D341Med (cell line): ENCODE measurements at regions not wholly inside any gene's neighbourhood (a gene's known extent, or its start where the extent isn't known, plus 50 kb on each side); places are given as distances from the start of the nearest gene placed in this dataset.

Experiments used
- DNase-seq: peaks from one replicate; pipeline ENCODE4 v3.0.0; 2012; ENCODE audit warnings: low spot score

DNA sequence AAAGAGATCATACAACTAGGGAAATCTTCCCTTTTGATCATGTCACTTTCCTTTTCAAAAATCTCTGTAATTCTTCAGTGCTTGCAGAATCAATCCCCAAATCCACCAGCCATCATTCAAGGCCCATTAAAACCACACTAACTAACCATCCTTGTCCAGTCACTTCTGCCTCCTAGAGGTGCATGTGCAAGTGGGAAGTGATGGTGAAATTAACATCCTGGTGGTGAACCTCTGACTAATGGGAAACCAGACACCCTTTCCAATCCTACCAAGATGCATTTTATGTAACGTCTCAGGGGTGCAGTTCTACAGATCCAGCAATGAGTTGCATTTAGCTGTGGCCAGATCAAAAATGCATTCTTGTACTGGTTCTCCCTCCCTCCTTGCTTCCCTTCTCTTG lies 341.8 kb downstream of the RAPGEF2 start:
- DNase-seq = no peak

DNA sequence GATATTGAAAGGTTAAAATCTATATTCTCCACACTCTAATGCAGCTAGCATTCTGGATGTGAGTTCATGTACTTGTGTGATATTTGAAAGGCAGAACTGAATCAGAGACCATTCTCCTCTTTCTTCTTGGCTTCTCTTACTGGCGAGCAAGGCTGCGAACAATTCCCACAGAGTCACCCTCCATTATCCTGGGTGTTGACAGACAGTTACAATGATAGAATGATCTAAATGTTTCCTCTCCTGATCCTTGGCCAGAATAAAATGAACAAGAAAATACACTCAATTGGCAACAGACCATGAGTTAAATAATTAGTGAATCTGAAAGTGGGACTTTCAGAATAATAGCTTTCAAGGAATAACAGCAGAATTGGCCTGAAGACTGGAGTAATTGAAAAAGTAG lies 342.8 kb downstream of the RAPGEF2 start:
- DNase-seq = no peak

DNA sequence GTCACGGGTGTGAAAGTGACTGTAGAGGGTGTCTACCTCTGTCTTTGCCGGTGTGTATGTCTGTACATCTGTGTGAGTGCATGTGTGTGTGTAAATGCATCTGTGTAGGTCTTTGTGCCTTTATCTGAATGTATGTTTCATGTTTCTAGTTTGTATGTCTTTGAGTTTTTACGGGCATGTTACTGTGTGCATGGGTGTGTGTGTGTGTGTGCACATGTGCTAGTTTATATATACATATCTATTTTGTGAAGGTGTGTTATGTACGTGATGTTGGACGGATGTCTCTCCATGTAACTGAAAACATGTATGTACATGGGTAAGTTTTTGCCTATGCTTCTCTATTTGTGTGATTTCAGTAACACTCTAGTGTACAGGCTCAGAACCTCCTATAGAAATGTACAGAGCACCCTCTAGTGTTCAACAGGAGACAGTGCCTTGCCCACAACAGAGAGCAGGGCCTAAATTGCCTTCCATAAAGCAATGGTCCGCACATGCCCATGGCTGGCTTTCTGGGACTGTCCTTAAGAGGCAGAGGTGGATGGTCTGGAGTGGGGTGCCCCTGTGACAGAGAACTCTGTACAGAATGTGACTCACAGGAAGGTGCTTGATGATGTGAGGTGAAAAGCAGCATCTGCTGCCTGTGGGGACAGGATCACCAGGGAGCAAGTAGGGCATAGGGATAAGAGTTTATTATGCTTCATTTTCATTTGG lies 343.5 kb downstream of the RAPGEF2 start:
- DNase-seq = peak; percentile 69

DNA sequence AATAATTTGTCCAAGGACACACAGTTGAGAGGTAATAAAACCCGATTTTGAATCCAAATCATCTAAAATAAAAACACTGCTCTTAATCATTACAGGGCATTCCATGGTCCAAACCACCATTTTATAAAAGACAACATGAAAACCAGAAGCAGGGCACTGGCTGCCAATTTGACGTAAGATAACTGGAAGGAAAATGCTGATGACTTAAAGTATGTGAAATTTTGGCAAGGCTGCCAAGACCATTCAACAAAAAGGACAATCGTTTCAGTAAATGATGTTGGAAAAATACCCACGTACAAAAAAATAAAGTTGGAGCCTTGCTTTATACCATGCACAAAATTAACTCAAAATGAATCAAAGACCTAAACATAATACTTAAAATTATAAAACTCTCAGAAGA lies 344.4 kb downstream of the RAPGEF2 start:
- no peak for DNase-seq

DNA sequence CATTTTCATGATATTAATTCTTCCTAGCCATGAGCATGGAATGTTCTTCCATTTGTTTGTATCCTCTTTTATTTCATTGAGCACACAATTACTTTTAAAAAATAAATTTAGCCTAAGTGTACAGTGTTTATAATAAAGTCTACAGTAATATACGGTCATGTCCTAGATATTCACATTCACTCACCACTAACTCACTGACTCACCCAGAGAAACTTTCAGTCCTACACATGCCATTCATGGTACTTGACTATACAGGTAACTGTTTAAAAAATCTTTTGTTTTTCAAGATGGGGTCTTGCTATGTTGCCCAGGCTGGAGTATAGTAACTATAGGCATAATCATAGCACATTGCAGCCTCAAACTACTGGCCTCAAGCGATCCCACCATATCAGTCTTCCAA lies 348.1 kb downstream of the RAPGEF2 start:
- DNase-seq = no peak

DNA sequence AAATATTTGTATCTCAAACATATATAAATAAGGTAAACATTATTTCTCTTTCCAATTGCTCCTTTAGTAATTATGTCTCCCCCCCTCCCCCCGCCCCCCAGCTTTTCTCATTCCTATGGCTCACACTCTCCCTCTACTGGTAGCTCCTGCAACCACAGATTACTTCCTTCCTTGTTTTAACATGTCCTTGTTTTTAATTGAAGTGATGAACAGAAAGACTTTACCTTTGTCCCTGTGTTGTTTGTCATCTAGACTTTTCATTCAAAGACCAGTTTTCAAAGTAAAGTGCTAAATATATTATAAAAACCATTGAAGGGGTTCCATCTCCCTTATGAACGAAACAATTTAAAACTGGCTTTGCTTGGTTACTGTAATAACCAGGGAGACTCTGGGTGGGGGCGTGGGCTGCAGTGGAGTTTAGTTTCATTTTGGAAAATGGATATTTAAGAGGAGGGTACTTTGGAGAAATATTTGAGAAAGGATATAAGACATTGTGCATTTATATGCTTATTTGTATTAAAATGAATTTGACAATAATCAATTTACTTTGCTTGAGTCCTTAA lies 352.9 kb downstream of the RAPGEF2 start:
- DNase-seq = peak; percentile 62

DNA sequence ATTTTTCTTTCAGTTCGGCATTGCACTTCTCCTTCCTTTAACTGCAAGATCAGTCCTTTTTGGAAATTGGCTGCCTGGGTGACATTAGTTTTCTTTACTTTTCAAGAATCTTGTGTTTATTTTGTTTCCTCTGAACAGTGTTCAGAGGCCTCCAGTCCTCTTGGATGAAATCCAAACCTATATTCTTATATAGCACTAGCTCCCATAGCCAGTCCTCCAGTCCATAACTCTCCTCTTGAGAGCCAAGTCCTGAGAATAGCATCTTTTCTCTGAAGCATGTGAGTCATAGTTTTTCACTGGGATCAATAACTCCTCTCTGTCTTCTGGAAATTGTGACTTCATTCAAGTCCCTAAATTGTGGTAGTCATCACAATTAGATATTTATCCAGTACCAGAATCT lies 357.5 kb downstream of the RAPGEF2 start:
- DNase-seq = no peak

DNA sequence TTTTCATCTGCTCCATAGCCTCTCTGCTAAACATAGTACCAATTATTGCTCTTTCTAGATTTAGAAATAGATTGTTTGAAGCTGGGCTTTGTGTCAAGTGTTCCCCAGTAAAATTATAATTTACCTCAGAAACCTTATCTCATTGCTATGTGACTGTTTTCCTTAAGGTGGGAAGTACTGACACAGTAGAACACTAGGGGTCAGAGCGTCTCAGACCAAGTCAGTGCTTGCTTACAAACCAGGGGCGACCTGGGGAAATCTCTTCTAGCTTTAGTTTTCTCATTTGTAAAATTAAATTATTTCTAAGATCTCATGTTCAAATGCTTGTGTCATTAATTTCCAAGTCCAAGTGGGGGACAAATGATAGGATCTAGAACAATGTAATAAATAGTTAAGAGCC lies 360.4 kb downstream of the RAPGEF2 start:
- DNase-seq = no peak

DNA sequence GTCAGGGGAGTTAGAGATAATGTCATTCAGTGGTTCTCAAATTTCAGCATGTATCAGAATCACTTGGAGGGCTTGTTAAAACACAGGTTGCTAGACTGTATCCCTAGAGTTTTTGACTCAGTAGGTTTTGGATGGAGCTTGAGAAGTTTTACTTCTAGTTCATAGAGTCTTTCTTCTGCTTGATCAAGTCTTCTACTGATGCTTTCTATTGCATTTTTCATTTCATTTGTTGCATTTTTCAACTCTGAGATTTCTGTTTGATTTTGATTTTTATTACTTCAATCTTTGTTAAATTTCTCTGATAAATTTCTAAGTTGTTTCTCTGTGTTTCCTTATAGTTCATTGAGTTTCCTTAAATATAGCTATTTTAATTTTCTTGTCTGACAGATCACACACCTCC lies 361.4 kb downstream of the RAPGEF2 start:
- DNase-seq = no peak

DNA sequence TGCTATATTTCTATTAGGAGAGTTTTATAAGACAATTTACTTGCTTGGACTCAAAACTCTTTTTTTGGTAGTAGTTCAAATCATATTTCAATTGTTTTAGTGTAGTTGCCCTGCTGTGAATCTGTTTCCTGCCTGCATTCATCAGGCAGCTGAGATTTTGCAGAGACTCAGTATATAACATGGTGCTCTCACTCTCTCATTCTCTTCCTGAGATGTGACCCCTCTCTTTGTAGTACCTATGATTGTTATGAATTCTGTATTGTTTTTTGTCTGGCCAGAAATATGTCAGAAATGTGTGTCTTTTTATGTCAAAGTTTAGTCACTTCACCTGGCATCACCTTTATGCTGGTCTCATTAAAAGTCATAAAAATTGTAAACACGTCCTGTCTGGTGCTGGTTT lies 374.0 kb downstream of the RAPGEF2 start:
- DNase-seq = no peak

DNA sequence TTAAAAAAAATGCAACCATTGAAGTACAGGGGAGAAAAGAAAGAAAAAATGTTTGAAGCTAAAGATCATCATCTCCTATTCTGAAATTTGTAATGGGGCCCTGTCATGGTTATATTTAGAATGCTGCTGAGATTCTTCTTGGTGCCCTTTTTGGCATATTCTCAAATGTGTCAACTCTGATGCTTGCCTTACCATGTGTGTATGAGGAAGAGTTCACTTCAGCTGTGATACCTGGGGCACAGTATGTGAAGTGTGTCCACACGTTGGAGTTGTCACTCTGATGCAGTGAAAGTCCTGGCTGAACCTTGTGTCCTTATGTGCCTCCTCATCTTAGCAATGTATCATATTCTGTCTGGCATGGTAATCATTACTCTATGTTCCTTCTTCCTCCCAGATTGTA lies 377.9 kb downstream of the RAPGEF2 start:
- no peak for DNase-seq

DNA sequence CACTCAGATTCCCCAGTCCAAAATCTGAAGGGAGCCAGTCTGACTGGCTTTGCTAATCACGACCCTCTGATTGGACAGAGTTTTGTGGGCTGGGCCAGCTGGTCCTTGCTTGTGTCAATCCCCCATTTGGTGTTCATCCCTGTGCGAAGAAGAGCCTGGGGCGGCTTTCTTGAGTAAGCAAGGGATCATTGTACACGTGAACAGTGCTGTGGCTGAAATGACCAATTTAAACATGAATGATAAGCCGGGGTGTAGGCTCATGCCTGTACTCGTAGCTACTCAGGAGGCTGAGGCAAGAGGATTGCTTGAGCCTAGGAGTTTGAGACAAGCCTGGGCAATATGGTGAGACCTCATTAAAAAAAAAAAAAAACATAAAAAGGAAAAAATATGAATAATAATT lies 379.1 kb downstream of the RAPGEF2 start:
- no peak for DNase-seq

DNA sequence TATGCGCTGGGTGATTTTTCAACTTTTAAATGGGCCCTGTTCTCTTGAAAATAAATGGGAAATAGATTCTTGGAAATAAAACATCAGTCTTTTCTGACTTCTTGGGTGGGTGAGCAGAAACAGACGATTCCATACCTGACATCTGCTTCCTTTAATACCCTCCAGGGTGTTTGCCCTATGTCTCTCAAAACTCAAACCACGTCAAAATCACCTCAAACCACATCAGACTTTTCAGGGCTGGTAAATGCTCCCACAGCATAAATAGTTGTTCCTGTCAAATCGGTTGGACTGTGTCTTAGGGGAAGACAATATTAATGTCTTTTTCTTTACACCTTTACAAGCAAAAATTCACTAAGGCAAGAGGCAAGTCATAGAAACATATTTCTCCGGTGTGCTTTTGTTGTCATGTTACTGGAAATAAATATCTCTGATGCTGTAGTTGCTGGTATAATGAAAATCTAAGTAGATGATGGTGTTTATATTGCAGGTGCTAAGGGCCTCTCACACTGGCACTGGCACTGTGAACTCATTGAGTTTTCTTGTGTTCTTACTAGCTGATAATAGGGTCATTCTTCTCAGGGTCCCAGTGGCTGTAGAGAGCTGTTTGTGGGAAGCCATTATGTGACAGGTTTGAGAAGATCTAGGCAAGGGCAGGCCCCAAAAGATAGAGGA lies 380.4 kb downstream of the RAPGEF2 start:
- no peak for DNase-seq

DNA sequence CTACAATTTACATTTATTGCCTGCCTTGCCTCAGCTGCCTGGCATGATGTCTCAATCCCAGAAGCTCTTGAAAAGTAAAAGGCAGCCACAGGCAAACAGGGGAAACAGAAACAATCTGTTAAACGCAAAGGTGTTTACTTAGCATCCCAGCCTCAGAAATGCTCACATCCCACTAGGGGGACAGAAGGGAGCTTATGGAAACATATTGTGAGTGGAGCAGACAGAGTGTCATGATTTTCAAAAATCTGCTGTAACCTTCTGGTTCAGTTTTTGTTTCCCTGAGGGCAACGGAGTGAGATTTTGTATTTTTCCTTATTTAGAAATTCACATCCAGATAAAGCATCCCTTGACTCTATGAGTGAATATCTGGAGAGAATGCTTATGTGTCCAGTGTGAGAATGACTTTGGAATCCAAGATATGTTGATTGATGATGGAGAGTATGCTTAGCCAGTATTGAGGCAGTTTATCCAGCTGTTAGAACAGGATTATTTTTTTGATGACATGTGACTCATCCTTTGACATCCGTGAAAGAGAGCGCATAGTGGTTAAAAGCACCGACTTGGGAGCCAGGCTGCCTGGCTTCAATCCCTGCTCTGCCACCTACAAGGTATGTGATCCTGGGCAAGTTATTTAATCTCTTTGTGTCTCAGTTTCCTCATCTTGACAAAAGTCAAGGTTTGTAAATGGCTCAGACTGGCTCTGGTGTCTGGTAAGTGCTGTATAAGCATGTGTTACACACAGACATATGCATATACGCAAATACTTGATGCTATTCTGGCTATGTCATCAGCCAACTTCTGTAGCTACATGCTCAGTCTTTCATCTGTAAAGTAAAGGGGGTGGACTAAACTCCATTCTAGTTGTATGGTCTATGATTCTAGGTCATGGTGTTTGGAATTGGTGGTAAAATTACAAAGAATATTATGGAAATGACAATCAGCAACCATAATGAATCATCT lies 381.2 kb downstream of the RAPGEF2 start:
- DNase-seq = no peak

DNA sequence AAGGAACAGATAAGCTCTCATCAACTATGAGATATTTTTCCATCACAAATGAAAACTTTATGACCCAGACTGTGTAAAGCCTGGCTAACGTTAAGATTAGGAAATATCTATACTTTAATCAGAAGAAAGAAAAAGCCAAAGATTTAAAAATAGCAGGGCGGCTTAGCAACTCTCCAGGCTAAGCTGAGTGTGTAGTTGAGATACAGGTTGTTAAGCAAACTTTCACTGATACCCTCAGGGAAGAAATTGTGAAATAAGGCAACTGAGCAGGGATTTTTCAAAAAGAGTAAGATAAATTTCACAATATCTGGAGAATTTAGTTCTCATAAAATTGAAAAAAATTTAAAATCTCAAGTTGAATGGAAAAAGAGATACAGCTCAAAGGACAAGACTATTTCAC lies 382.0 kb downstream of the RAPGEF2 start:
- no peak for DNase-seq

DNA sequence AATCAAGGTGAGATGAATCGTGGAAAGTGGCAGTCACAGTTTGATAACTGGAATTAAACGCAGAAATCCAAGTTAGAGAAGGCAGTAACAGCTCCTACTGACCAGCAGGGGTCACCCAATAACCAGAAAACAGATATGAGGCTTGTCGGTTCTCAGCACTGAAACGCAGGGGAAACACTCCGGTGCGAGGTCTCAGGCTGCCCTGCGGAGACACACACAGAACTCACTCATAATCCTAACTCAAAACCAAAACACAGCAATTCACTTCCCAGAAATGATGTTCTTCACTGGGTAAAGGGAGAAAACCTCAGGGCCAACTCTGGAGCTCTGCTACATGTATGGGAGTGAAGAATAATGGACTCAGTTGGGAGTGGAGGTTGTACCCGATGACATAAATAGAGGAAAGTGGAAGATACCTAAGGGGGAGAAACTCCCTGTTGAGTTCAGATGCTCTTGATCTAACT lies 384.4 kb downstream of the RAPGEF2 start:
- DNase-seq = peak; percentile 79

DNA sequence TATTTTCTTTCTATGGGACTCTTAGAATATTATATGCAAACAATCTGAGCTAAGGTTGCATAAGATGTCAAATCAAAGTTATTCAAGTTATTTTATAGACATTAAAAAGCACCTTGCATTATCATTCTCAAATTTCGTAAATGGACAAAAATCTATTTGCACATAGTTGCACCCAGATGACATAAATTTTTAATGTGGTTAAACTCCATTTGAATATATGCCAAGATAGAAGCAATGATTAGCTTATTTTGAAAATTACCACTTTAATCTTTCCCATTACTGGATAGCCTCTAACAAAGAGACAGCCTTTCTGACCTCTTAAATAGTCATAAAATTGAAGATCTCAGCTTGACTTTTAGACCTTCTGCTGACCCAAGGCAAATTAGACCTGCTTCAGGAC lies 386.8 kb downstream of the RAPGEF2 start:
- no peak for DNase-seq

DNA sequence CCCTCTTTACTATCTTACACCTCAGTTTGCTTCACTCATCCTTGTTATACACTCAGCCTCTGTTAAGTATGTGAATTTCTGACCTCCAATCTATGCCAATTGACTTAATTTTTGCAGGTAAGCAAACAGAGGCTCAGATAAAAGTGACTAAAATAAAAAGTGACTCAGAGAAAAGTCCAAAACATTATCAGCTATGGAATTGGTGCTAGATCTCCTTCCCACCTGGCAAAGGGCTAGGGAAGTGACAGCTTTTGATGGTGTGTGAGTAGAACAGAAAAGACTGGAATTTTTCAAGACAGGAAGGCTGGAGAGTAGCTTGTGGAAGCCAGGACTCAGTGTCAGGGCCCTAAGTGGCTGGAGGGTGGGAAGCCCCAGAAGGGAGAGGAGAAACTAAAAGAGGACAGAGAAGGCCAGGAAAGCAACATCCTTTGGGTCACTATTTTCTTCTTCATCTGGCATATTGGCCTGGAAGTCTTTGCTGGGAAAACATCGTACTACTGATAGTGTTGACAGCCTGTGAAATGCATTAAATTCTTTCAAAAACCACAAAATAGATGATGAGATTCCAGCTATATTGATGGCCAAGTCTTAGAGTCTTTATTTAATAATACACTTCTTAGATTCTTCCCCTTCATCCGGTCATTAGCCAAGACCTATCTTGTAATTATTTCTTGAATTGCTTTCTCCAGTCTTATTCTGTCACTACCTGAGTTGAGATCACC lies 392.8 kb downstream of the RAPGEF2 start:
- DNase-seq = no peak

DNA sequence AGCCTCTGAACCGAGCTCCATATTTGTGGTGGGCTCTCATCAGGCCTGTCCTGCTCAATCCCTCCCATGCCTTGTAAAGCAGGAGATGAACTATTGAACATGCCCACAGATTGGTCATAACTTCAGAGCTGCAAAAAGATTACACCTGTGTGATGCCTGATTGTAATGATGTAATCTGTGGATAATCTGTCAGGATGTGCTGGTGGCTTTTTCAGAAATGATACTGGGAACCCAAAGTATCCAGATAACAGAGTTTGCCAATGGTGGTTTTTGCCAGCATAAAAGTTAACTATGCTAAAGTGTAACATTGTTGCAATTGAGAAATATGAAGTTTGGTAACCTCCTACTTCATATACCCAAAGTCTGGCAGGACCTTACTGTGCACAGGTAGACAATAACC lies 393.4 kb downstream of the RAPGEF2 start:
- DNase-seq = no peak

DNA sequence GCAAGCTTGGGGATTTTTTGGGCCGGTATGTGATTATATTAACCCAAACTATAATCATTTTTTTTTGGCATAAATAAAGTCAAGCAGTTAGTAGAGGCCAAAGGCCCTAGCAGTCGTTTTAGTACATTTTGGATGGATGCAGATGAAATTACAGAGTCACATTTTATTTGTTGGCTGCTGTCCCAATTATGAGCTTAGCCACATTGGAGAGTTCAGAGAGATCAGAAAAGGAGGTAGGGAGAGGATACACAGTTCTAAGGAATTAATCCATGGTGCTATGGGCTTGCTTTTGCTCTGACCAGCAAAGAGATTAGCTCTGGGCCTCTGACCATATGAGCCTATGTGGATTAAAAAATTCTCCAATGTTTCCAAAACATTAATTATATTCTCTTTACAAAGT lies 395.1 kb downstream of the RAPGEF2 start:
- DNase-seq = no peak

DNA sequence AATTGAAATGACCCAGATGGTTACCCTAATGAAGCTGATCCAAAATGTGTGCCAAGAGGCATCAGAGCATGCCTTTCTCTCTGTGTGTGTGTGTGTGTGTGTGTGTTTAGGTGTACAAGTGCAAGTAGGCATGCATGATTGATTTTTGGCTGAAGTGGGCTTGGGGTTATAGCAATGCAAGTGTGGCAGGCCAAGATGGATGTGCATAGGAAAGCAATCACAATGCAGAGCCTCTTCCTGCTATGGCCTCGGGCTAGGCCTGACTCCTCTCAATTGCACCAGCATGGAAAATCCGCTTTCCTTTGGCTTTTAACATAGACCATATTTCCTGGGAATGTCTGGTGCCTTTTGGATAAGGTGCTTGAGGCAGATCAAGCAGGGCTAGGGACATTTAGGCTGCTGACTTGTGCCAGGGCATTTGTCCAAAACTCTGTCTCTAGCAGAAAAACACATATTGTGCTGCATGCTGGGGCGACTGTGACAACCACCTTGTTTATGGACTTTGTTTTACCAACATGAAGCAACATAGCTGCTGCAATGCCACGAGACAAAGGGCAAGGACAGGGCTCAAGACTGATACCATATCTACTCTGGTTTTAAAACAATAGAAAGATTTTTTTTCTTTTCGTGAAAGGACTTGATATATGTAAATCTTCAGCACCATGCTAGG lies 395.7 kb downstream of the RAPGEF2 start:
- no peak for DNase-seq
